Non-pigmented ciliary epithelial cell (primary cell): ENCODE measurements at regions not wholly inside any gene's neighbourhood (a gene's known extent, or its start where the extent isn't known, plus 50 kb on each side); places are given as distances from the start of the nearest gene placed in this dataset.
"Not testable (repeated sequence)": the region's sequence is repeated elsewhere in the genome, so short reads cannot be mapped to it uniquely, and the experiment has no call there.

ENCODE experiments used
- DNase-seq: peaks from one replicate; pipeline ENCODE4 v3.0.0-alpha.2; 2010; ENCODE audit warnings: low read depth

- DNase-seq, result not testable (repeated sequence)
Measured at GRCh38 chr10:70990156-70990555, 101.8 kb upstream of the PCBD1 start.

- DNase-seq, result no peak
Measured at GRCh38 chr10:70990681-70991080, 102.3 kb upstream of the PCBD1 start.

GRCh38 chr10:70991140-70992124 lies 103.1 kb upstream of the PCBD1 start:
- DNase-seq, result no peak

GRCh38 chr10:70992436-70992835 lies 104.1 kb upstream of the PCBD1 start:
- DNase-seq, result no peak

- no peak for DNase-seq
Measured at GRCh38 chr10:70993051-70993450, 104.7 kb upstream of the PCBD1 start.

GRCh38 chr10:70996549-70996948 lies 108.2 kb upstream of the PCBD1 start:
- DNase-seq, result no peak

GRCh38 chr10:70997236-70997635 lies 108.9 kb upstream of the PCBD1 start:
- DNase-seq, result no peak

GRCh38 chr10:70998086-70998485 lies 109.7 kb upstream of the PCBD1 start:
- DNase-seq, result no peak

GRCh38 chr10:71001470-71001869 lies 113.1 kb upstream of the PCBD1 start:
- DNase-seq, result no peak

- DNase-seq, result no peak
Measured at GRCh38 chr10:71004176-71005075, 116.1 kb upstream of the PCBD1 start.

- DNase-seq, result no peak
Measured at GRCh38 chr10:71005337-71006305, 117.3 kb upstream of the PCBD1 start.

- DNase-seq, result no peak
Measured at GRCh38 chr10:71006506-71006905, 118.1 kb upstream of the PCBD1 start.

GRCh38 chr10:71007516-71007915 lies 119.2 kb upstream of the PCBD1 start:
- no peak for DNase-seq

GRCh38 chr10:71008150-71008549 lies 119.8 kb upstream of the PCBD1 start:
- no peak for DNase-seq

- no peak for DNase-seq
Measured at GRCh38 chr10:71009126-71009525, 120.8 kb upstream of the PCBD1 start.

GRCh38 chr10:71010730-71011129 lies 122.4 kb upstream of the PCBD1 start:
- DNase-seq, result no peak

- no peak for DNase-seq
Measured at GRCh38 chr10:71011141-71011540, 122.8 kb upstream of the PCBD1 start.

GRCh38 chr10:71014021-71014805 lies 125.8 kb upstream of the PCBD1 start:
- DNase-seq, result no peak

- DNase-seq, result no peak
Measured at GRCh38 chr10:71015674-71016073, 127.3 kb upstream of the PCBD1 start.

- DNase-seq, result not testable (repeated sequence)
Measured at GRCh38 chr10:71020061-71020460, 131.7 kb upstream of the PCBD1 start.

GRCh38 chr10:71021402-71021801 lies 133.0 kb upstream of the PCBD1 start:
- DNase-seq, result no peak
